H1 (cell line): ENCODE measurements at regions not wholly inside any gene's neighbourhood (a gene's known extent, or its start where the extent isn't known, plus 50 kb on each side); places are given as distances from the start of the nearest gene placed in this dataset.

Source experiments
- CHD1 ChIP-seq: IDR thresholded peaks from 2 replicates; pipeline ENCODE4 v1.6.1; 2012; ENCODE audit warnings: low read depth, low read length, improper control_type of control experiment
- CTCF ChIP-seq, 3 experiments: IDR thresholded peaks; 1 replicate in 2 of 3; 2 replicates in 1 of 3; pipeline versions ENCODE4 v1.5.1 to v1.6.1; 2011; ENCODE audit warnings: low read length in 3 of 3, mild to moderate bottlenecking in 3 of 3, inconsistent platforms in 2 of 3, low read depth in 1 of 3, moderate library complexity in 1 of 3; ENCODE audit not compliant: insufficient read depth in 1 of 3; ENCODE audit errors: control extremely low read depth in 1 of 3
- POLR2A ChIP-seq, 2 experiments: IDR thresholded peaks; 1 replicate in 1 of 2; 2 replicates in 1 of 2; pipeline ENCODE4 v1.6.1; 2011; ENCODE audit warnings: low read depth in 2 of 2, low read length in 2 of 2, mild to moderate bottlenecking in 2 of 2; ENCODE audit errors: control extremely low read depth in 1 of 2
- SRF ChIP-seq: IDR thresholded peaks from 2 replicates; pipeline ENCODE4 v1.6.1; 2011; ENCODE audit warnings: mild to moderate bottlenecking, low read depth, low read length, moderate library complexity
- TAF1 ChIP-seq: IDR thresholded peaks from 2 replicates; pipeline ENCODE4 v1.6.1; 2011; ENCODE audit warnings: mild to moderate bottlenecking, low read depth, low read length

DNA sequence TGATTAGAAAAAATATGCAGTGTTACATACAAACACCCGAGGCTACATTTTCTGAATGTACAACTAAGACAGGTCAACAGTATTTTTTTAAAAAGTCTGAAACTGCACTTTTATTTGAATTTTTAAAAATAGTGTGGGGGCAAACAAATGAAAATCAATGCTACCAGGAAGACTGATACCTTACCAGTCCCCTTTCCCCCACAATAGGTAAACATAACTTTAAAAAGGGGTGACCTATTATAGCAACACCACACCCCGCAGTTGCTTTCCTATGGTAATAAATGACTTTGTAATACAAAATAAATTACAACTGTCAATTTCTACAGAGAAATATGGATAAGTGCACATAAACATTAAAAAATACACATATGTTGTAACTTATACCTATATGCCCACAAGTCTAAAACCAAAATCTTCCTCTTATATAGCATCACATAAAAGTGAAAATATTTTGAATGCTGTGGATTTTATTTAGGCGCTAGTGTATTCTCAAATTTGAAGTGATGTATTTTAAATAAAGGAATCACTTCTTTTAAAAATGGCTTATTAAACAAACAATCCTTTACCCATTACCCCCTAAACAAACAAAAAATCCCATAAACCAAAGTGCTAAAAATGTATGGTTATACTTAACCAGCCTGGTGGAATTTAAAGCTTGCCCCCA is 63.1 kb downstream of the KCNRG start:
- TF ChIP-seq CTCF (IDR thresholded peaks at IDR 0.05; ENCODE audit: control extremely low read depth in 1 of 3, insufficient read depth in 1 of 3, low read depth in 1 of 3, low read length in 3 of 3) (no peak), CHD1 (no peak), POLR2A (IDR thresholded peaks at IDR 0.05; ENCODE audit: control extremely low read depth in 1 of 2, low read depth in 2 of 2, low read length in 2 of 2) (no peak), TAF1 (no peak), SRF (no peak)
